Central memory CD4-positive, alpha-beta T cell (primary cell): ENCODE measurements at regions not wholly inside any gene's neighbourhood (a gene's known extent, or its start where the extent isn't known, plus 50 kb on each side); places are given as distances from the start of the nearest gene placed in this dataset.

Experiments
- DNase-seq: peaks from one replicate; pipeline ENCODE4 v3.0.0; 2022

DNA sequence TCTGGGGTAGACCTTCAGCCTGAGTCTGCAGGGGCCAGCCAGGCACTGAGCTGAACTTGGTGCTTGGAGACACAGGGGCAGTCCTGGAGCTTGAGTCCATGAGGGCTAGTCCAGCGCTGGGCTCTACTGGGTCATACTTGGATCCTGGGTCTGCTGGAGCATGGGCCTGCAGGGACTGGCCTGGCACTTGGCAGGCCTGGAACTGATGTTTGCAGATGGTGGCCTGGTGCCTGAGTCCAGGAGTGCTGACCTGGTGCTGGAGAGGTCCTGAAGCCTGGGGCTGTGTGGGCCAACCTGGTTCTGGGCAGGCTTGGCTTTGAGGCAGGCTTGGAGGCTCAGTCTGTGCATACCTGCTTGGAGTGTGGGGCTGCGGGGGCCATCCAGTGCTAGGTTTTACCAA is 143.4 kb upstream of the DSCAM start:
- DNase-seq, result no peak

DNA sequence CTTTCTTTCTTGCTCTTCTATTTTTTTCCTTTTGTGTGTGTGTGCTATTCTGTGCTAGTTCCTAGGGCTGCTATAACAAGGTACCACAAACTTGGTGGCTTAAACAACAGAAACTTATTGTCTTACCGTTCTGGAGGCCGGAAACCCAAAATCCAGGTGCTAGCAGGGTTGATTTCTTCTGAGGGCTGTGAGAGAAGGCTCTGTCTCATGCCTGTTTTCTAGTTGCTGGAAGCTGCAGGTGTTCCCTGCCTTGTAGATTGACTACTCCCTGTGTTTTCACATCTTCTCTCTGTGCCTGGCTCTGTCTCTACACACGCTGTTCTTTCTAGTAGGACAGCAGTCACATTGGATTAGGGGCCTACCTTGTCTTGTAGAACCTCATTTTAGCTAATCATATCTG is 150.9 kb upstream of the DSCAM start:
- DNase-seq, result no peak

DNA sequence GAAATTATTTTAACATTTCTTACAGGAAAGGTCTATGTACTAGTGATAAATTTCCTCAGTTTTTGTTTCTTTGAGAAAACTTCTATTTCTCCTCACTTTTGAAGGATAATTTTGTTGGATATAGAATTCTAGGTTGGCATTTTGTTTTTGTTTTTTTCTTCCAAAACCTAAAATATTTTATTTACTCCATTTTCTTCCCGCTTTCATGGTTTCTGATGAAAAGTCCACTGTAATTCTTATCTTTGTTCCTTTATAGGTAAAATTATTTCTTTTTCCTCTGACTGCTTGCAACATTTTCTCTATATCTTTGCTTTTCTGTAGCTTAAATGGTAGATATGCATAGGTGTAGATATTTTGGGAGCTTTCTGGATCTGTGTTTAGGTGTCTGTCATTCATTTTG is 153.9 kb upstream of the DSCAM start:
- no peak for DNase-seq

DNA sequence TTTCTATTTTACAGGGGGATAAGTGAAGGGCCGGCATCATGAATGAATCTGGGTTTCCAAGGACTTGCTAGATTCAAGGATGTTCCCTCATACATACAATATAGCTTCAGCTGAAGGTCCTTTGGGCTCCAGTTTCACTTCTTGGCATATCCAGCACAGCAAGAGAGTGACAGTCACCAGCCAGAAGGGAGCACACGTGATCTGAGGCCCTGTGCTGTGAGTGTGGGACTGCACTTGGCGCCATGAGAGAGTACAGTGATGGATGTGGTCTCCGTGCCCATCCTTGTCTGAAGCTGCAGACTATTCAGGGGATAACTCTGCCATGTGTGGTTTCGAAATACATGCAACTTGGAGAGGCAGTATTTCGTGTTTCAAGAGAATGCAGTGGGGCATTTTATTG is 159.7 kb upstream of the DSCAM start:
- no peak for DNase-seq

DNA sequence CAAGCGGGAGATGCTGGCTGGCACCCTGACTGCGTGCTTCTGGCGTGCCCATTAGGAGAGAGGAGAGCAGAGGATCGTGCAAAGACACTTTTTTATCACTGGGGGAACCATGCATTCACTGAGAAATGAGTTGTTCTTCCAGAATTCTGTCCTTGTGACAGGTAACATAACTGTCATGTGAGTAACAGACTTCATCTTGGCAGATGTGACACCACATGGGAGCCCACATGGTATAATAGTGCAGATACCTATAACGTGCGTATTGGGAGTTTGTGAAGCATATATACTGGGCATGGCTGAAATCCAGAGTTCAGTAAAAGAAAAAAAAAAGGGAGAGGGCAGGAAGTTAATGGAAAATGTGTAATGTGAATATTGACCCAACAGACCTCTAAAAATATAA is 159.6 kb upstream of the BACE2 start:
- DNase-seq, result no peak

DNA sequence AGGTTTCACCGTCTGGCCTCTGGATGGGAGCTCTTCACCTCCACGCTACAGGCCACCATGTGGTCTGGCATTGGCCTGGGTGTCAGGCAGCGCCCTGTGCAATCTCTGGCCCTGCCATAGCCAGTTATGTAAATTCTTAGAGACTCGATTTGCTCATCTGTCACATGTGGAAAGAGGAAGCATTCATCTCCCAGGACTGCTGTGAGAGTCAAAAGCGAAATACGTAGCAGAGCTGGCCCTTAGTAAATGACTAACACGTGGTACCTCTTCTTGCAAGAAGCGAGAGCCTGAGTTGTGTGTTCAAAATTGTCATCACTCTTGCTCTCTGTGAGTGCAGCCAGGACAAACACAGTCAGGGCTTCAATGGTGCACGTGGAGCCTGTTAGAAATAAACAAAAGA is 159.0 kb upstream of the BACE2 start:
- no peak for DNase-seq

DNA sequence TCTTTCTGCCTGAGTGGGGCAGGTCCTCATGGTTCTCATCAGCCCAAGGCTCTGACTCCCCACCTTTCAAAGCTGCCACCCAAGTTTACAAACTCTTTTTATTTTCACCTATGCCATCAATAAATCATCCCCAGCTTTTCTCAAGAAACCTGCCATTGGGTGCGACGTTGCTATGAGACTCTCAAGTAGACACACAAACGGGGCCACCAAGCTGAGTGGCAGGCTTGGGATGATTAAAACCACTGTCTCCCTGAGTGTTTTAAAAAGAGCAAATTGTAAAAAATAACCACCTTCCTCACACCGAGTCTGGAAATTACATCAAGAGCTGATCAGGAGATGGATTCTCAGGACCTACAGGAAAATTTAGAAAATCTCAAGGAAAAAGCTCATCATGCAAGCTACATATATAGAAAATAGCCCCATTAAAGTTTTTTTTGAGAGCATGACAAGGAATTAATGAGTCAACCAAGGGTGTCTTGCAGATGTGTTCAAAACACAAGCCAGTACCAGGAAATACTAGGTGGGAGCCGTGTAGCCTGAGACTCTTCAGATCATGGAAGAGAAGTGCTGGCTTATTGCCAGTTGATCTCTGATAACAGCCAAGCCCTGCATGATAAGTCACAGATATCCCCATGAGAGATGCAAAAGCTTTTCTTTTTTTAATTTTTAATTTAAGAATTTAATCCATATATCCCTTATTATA is 158.4 kb upstream of the BACE2 start:
- DNase-seq, result no peak

DNA sequence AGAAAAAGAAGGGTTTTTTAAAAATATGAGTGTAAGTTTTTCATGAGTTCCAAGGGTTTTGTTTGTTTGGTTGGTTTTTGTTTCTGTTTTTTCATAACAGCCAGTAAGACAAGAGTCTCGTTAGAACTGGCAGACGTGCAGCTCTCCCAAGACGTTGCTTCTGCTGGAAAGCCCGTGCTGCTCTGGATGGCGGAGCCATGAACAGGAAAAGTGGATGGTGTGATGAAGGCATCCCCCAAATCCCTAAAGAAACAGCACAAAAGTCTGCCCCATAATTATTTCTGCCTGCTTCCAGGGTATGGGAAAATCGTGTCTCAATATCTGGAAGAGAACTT is 157.9 kb upstream of the BACE2 start:
- no peak for DNase-seq

DNA sequence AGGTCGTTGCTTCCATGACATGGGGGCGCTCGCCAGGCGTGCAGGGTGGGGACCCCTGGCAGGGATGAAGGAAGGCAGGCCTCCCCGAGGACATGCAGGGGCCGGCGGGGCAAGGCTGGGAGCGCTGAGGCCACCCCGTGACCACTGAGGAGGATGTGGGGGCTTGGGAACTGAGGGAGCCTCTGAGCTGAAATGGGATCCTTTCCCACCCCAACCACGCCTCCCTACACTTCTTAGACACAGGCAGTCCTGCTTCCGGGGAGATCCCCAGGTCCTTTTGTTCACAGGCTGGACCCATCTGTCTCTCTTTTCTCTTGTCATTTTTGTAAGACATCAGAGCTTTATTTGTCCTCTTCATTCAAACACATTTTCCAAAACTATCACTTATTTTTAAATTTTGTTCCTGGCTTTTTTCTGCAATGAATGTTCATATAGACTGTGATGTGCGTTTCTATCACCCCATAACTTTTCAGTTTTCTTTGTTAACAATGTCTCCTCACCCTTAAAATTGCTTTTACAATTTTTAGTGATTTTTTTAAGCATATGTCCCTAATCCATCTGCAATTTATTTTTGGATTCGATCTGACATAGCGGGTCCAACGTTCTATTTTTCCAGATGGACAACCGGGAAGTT is 156.7 kb upstream of the BACE2 start:
- DNase-seq, result no peak

DNA sequence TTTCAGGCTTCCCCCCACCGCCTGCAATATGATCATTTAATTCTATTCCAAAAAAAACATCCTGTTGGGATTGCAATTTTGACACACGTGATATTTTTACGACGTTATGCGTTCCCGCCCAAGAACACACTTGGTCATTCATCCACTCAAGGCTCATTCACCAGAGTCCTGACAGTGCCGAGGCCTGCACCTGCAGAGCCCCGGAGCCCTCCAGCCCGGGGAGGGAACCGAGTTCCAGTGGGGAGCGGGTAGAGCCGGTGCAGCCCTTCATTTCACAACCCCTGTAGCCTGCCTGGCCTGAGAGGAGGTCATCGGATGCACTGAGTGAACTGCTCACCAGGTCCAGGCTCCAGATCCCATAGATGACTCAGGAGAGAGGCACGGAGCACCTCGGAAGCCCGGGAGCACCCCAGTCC is 156.0 kb upstream of the BACE2 start:
- no peak for DNase-seq

DNA sequence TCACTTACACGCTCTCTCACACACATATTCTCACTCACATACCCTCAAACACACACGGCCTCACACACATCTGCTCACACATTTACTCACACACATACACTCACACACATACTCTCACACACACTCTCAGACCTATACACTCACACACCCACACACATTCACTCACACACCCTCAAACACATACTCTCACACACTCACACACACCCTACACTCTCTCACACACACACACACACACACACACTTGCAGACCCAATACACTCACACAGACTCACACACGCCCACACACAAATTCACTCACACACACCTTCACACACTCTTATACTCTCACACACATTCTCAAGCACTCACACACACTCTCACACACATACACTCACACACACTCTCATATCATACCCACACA is 155.5 kb upstream of the BACE2 start:
- DNase-seq, result no peak

DNA sequence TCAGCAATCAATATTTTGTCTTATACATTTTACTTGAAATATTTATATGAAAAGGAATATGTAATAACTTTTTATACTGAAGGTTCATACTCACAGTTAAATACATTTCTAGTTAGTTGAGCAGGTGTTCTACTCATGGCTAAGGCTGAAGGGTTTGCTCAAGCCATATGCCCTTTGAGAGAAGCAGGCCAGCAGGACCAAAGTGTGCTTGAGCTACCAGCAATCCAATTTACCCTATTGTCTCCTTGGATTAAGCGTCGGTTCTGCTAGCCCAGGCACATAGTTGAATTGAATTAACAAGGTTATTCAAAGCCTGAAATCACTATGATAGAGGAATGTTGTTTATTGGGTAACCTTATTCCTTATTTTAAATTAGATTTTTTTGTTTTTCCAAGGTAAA is 151.5 kb upstream of the BACE2 start:
- no peak for DNase-seq

DNA sequence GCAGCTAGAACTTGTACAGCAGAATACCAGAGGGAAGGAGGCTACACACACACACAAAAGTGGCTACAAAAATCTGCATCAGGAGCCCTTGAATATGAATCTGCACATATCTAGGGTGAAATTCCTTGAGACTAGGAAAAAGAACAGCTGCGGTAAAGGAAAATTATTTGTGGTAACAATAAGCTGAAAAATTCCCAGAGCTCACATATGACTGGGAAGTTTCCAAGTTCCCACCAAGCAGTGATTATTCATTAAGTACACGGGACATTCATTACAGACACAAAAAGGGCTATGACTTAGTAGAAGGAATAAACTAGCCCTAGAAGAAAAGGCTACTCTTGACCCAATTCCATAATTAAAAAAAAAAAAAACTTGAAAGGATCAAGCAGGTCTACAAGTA is 149.5 kb upstream of the BACE2 start:
- DNase-seq, result no peak

DNA sequence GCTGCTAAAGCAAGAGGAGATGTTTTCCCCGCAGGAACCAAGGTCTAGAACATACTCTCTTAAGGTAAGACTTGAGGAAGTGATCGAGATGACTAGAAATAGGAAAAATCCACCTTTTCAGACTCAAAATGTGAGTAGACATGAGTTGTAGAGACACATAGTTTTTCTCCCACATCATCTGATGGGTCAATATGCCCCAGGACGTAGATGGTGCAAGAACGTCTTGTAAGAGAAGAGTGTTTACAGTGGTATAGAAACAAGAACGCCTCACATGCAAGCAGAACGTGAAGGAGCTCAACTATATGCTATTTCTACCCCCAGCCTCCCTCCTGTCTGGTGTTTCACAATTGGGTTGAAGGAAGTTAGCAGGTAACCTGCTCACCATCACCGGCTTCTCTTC is 144.0 kb upstream of the BACE2 start:
- DNase-seq, result no peak

DNA sequence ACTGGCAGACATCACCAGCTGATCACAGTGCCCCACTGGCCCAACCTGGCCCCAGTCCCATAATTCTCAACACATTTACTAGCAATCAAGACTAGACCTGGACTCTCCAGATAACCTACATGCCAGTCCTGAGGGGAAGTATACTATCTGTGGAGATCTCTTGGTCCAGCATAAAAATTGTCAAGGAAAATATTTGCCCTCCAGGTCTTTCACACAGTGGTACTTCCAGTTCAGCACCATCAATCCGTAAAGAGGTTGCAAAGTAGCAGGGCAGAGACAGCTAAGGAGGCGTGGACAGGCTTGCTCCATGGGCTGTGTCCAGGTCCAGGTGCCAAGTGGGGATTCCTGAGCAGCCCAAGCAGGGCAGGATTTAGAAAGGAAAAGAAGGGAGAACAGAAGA is 143.6 kb upstream of the BACE2 start:
- no peak for DNase-seq

DNA sequence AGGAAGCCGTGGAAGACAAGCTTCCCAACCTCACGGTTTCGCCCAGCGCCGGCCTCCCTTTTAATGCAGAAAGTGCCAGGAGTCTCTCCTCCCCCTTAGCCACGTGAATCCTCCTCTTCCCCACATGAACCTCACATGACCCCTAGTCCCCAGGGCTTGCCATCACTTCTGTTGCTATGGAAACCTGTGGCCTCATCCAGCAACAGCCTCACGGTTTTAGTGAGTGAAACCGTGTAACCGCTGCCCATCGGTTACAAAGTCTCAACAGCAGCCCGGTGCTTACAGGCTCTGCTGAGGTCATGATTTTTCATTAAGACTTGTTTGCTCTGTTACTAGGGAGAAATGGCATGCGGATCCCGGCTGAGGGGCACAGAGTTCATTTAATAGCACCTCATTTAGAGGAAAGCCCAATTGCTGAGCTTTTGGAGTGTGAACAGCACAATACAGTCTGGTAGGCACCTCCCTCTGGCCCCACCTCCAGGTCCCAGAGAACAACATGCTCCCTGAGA is 143.2 kb upstream of the BACE2 start:
- DNase-seq, result no peak

DNA sequence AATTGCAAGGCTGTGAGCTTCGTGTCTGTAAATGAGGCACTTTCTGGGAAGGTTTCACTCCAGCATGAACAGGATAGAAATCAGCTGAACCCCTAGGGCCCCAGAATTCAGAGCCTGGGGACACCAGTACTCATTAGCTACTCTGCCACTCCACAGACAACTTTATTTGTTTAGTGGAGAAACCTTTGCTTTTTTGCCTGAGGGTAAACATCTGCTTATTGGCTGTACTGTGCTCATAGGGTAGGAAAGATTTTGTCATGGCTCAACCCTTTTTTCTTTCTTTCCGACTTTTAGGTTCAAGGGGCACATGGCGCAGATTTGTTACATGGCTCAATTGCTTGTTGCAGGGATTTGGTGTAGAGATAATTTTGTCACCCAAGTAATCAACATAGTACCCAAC is 138.4 kb upstream of the BACE2 start:
- DNase-seq, result no peak

DNA sequence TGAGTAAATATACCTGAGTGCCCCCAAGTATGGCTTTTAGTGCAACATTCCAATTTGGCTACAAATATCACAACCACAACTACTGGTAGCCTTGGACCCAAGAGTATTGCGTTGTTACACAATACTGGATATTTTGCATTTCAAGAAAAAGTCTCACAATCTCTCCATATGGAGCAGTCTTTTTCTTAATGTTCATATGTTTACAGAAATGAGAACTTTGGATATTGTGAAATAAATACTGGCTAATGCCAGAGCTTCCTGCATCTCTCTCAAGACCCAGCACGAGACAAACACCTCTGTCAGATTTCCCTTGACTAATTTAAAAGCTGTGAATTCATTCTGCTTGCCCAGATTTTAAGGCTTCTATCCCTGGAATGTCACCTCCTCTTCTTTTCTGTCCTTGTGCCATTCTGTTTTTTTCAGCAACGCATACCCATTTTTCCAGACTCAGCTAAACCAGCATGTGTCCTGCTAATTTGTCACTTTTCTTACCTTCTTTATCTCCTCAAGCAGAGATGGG is 136.2 kb upstream of the BACE2 start:
- no peak for DNase-seq

DNA sequence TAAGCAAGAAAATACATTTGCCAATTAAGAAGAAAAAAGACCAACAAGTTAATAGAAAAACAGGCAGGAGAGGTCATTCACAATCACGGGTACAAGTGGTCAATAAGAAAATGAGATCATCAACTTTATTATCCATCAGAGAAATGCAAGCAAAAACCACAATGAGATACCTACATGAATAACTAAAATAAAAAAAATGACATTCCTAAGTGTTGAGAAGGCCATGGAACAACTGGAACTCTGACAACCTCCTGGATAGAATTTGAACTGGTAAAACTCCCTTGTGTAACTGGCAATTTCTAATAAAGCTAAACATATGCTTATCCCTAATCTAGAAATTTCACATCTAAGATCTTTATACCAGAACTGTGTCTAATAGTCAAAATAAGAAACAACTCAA is 135.4 kb upstream of the BACE2 start:
- DNase-seq, result no peak

DNA sequence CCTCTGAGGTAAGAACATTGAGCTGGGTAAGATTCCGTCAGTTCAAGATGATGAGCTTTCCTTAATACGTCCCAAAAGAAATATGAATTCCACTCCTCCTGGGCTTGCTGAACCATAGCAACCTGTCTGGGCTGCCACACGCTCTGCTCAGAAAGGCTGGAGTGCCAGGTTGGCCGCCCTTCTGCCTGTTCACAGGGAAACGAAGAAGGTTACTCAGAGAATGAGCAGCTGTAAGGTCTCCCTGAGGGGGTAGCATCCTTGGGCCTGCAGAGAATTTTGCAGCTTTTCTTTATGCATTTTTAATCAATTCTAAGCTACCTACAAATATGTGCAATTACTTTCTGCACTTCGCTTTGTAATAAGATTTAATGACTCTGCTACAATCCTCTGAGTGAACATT is 130.7 kb upstream of the BACE2 start:
- DNase-seq, result no peak

DNA sequence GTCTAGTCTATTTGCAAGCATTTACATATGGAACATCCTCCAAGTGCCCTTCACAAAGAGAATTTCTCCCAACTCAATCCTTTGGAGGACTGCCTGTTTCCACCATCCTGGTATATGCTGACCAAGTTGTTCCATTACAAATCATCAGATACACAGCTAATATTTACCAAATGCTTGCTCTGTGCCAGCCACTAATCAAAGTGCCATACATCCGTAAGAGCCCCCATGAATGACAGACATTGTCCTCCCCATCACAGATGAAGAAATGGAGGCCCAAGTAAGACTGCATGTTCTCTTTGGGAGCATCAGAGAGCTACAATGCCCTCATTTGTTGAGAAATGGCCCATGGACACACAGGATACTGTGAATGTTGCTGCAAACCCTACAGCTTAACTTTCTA is 130.0 kb upstream of the BACE2 start:
- no peak for DNase-seq

DNA sequence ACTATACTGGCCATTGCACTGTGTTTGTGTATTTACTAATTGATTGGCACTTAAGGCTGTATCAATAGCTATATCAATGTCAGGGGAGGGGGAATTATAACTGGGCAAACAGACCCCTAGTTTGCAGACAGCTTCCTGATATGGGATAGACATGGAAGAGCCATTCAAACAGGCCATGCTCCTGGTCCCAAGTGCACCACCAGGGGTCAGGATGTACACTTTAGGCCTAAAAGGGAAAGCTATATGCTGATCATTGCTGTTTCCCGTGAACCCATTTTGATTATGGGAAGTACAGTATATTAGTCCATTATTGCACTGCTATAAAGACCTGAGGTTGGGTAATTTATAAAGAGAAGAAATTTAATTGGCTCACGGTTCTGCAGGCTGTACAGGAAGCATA is 124.9 kb upstream of the BACE2 start:
- DNase-seq, result no peak

DNA sequence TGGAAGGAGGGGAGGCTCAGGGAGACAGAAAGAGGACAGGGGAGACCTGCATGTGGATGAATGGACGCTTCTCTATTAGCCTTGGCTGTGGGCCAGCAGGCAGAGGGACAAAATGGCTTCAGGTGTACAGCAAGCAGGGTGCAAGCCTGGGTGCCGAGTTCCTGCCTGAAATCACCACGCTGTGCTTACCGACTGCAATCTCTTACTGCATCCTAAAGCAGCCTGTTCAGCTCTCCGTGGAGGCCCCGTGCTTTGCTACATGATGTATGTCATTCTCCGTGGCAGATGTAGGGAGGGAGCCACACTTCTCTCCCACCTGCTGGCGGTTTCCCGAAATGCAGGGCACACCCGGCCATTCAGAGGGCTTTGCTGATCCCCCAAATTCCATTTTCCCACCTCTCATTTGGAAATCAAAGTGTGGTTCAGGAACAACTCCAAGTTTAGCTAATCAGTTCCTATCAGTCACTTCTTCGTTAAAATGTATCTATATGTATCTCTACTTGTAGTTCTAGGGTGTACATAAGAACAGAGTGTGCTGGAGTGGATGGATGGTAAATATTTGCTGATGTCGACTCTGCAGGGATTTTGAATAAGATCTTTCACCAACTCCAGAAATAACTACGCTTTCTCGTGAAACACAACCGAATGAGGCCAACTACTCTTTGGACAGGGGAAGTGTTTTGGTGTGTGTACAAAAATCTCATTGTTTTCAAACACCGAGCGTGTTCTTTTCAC is 122.3 kb upstream of the BACE2 start:
- no peak for DNase-seq

DNA sequence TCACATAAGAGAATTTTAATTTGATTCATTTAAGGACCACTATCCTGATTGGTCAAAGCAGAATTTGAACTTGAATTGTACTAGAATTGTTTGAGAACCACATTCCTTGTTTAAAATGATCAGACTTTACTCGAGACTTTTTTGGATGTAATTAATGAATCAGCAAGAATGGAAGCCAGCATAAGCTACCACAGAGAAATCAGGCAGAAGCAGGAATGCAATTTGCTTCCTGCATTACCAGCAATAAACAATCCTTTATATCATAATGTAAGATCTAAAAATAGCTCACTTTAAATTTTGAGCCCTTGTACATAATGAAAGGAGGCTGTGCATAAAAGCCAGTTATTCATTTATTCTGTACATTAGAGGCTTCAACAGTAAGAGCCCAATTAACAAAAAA is 119.8 kb upstream of the BACE2 start:
- DNase-seq, result no peak
